Transverse colon (tissue), 4 donors: ENCODE measurements at regions not wholly inside any gene's neighbourhood (a gene's known extent, or its start where the extent isn't known, plus 50 kb on each side); places are given as distances from the start of the nearest gene placed in this dataset.

ENCODE experiments used
- DNase-seq: peaks from one replicate; pipeline ENCODE4 v3.0.0-alpha.2; 2019
- H3K27ac ChIP-seq, 4 donors: fragments of 200-600 bp; sonication (generic); 2 replicates each; pipeline ENCODE4 v1.5.1; 2016 to 2018; ENCODE audit warnings: inconsistent platforms in 4 of 4
- H3K27me3 ChIP-seq: fragments of 200-600 bp; sonication (generic); 2 replicates; pipeline ENCODE4 v1.5.1; 2017; ENCODE audit warnings: inconsistent platforms
- H3K36me3 ChIP-seq, 4 donors: fragments of 200-600 bp; sonication (generic); 2 replicates each; pipeline ENCODE4 v1.5.1; 2017 to 2019; ENCODE audit warnings: inconsistent platforms in 4 of 4
- H3K4me1 ChIP-seq, 4 donors: fragments of 200-600 bp; sonication (generic); 2 replicates each; pipeline ENCODE4 v1.5.1; 2017 to 2020; ENCODE audit warnings: inconsistent platforms in 4 of 4
- H3K4me3 ChIP-seq, 4 donors: fragments of 200-600 bp; sonication (generic); 1 replicate in 1 of 4; 2 replicates in 3 of 4; pipeline versions ENCODE4 v1.5.1 to v1.6.1; 2017 to 2019; ENCODE audit warnings: inconsistent platforms in 4 of 4
- H3K9me3 ChIP-seq, 2 donors: fragments of 200-600 bp; sonication (generic); 2 replicates each; pipeline ENCODE4 v1.5.1; 2017 to 2019; ENCODE audit warnings: inconsistent platforms in 2 of 2
- EP300 ChIP-seq: sonication (generic); formaldehyde crosslinking; IDR thresholded peaks from one replicate; pipeline ENCODE4 v1.6.1; 2017; ENCODE audit warnings: antibody characterized with exemption, low read depth
- POLR2A ChIP-seq: fragments of 450-650 bp; IDR thresholded peaks from one replicate; pipeline ENCODE4 v1.6.1; 2016; ENCODE audit warnings: antibody characterized with exemption, mild to moderate bottlenecking, moderate library complexity
- POLR2AphosphoS5 ChIP-seq, 3 donors: sonication (generic); formaldehyde crosslinking; IDR thresholded peaks; one replicate each; pipeline ENCODE4 v1.6.1; 2016; ENCODE audit warnings: antibody characterized with exemption in 3 of 3
- WGBS, 2 donors: methylation state at CpG; one replicate each; pipeline ENCODE4 v1.1.5; 2018; ENCODE audit warnings: low coverage in 1 of 2; 5-methylcytosine and 5-hydroxymethylcytosine counted together
- in situ Hi-C, 4 donors: fragments of 200-750 bp; cut with MboI; loops; one replicate each; pipeline versions ENCODE4 v1.15.0 to v1.15.1; 2017; ENCODE audit warnings: low sequenced_read_pairs in 3 of 4, low pct_ligation_motif_present in 1 of 4, low pct_unique_long_range_greater_than_20kb in 1 of 4
- intact Hi-C: fragments of 100-400 bp; cut with DNase I; formaldehyde crosslinking; loops from one replicate; pipeline ENCODE4 v1.15.1; 2023; ENCODE audit warnings: low total_unique reads
- TF ChIP-seq, protein P1 (sequence below), 5 experiments: fragments of 200-600 bp in 3 of 5; fragments of 450-650 bp in 2 of 5; sonication (generic) in 3 of 5; IDR thresholded peaks; 1 replicate in 2 of 5; 2 replicates in 3 of 5; pipeline ENCODE4 v1.5.1; 2016 to 2017; ENCODE audit warnings: antibody characterized with exemption in 5 of 5, inconsistent platforms in 3 of 5, mild to moderate bottlenecking in 2 of 5, moderate library complexity in 1 of 5

DNA sequence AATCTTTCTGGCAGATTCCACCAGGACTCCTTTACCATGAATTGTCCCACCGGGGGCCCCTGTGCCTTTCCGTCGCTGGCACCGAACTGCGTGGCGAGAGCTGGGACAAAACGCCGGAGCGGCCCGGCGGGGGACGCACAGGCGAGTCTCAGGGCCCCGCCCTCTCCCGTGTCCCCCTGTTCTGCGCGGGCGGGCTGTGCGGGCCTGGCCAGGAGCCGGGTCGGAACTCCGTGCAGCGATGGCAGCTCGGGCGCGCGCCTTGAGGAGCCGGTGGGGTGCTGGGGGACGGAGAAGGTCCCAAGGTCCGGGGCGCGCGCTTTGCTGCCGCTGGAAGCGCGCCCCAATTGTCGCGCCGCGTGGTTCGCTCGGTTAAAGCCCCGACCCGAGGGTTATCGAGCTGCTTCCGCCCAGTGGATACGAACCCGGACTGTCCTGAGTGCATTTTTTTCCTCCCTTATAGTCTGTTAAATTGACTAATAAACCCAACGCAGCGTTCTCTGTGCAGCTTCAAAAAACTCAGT, 125.3 kb downstream of the TMEM174 start:
- no peaks in the 10 kb centered on the region for H3K36me3 ChIP-seq
- H3K27me3 ChIP-seq: peaks cover 100% of the 10 kb centered on the region
- H3K4me1 ChIP-seq: peaks cover 14 to 27% (median 16%) of the 10 kb centered on the region in 4 donors
- no peak for DNase-seq
- no peaks in the 10 kb centered on the region for H3K9me3 ChIP-seq
- TF ChIP-seq, protein P1, sequence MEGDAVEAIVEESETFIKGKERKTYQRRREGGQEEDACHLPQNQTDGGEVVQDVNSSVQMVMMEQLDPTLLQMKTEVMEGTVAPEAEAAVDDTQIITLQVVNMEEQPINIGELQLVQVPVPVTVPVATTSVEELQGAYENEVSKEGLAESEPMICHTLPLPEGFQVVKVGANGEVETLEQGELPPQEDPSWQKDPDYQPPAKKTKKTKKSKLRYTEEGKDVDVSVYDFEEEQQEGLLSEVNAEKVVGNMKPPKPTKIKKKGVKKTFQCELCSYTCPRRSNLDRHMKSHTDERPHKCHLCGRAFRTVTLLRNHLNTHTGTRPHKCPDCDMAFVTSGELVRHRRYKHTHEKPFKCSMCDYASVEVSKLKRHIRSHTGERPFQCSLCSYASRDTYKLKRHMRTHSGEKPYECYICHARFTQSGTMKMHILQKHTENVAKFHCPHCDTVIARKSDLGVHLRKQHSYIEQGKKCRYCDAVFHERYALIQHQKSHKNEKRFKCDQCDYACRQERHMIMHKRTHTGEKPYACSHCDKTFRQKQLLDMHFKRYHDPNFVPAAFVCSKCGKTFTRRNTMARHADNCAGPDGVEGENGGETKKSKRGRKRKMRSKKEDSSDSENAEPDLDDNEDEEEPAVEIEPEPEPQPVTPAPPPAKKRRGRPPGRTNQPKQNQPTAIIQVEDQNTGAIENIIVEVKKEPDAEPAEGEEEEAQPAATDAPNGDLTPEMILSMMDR (IDR thresholded peaks at IDR 0.05): no peak
- no peak for TF ChIP-seq EP300
- TF ChIP-seq POLR2A: no peak
- no peak for TF ChIP-seq POLR2AphosphoS5 (IDR thresholded peaks at IDR 0.05)
- peak overlapping the region in 1 of 4 donors; percentile 9 for H3K4me3 ChIP-seq
- 0 to 25% methylated on average over 2 to 39 of the region's 50 CpGs for WGBS, 2 donors
- intact Hi-C loops (no loop called here), in situ Hi-C loops (no loop called here)
- no peak overlapping the region for H3K27ac ChIP-seq

DNA sequence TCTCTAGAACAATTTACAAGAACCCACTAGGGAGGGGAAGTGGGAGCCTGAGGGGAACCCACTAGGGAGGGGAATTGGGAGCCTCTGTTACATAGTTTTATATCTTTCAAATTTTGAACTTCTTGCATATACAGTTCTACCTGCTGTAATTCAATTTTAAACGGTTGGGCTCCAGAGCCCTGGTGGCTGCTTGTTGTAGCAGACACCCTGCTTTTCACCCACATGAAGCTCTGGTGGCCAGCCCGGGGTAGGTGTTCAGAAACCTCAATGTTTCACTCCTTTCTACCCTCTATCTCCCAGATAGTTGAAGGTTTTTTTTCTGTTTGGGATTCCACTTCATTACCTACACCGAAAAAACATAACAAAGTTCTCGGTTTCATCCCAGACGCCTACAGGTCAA, 124.4 kb downstream of the TMEM174 start:
- peaks cover 11 to 23% (median 12%) of the 10 kb centered on the region in 4 donors for H3K4me1 ChIP-seq
- intact Hi-C loops (no loop called here), in situ Hi-C loops (no loop called here)
- no peak overlapping the region for H3K4me3 ChIP-seq
- no peak for DNase-seq
- no peak for TF ChIP-seq EP300
- TF ChIP-seq POLR2AphosphoS5 (IDR thresholded peaks at IDR 0.05): no peak
- TF ChIP-seq, protein P1 (IDR thresholded peaks at IDR 0.05): no peak
- no peak for TF ChIP-seq POLR2A
- H3K27ac ChIP-seq: no peak overlapping the region
- H3K9me3 ChIP-seq: no peaks in the 10 kb centered on the region
- 10 to 42% methylated on average over 3 to 5 of the region's 5 CpGs for WGBS, 2 donors
- no peaks in the 10 kb centered on the region for H3K36me3 ChIP-seq
- H3K27me3 ChIP-seq: peaks cover 99% of the 10 kb centered on the region

- Histone ChIP-seq H3K27ac (no peak overlapping the region), H3K9me3 (no peaks in the 10 kb centered on the region), H3K4me3 (no peak overlapping the region), H3K36me3 (no peaks in the 10 kb centered on the region), H3K4me1 (peaks cover 11 to 23% (median 12%) of the 10 kb centered on the region in 4 donors), H3K27me3 (peaks cover 99% of the 10 kb centered on the region)
- DNase-seq: no peak
- no peak for TF ChIP-seq POLR2AphosphoS5 (IDR thresholded peaks at IDR 0.05)
- TF ChIP-seq POLR2A: no peak
- TF ChIP-seq EP300: no peak
- TF ChIP-seq, protein P1 (IDR thresholded peaks at IDR 0.05): no peak
- in situ Hi-C loops: no loop called here
- intact Hi-C loops: no loop called here
- WGBS, 2 donors: 47 to 50% methylated on average over 1 to 4 of the region's 4 CpGs
Observed at GRCh38 chr5:73296772-73297171, 123.8 kb downstream of the TMEM174 start.

GRCh38 chr5:73295921-73296320, 122.9 kb downstream of the TMEM174 start:
- DNase-seq: no peak
- Histone ChIP-seq H3K27me3 (peaks cover 99% of the 10 kb centered on the region), H3K9me3 (no peaks in the 10 kb centered on the region), H3K4me3 (no peak overlapping the region), H3K27ac (no peak overlapping the region), H3K4me1 (peaks cover 11 to 21% (median 12%) of the 10 kb centered on the region in 4 donors), H3K36me3 (no peaks in the 10 kb centered on the region)
- WGBS, 2 donors: 35 to 42% methylated on average over 4 of the region's 4 CpGs
- intact Hi-C loops (no loop called here), in situ Hi-C loops (no loop called here)
- TF ChIP-seq EP300 (no peak), POLR2AphosphoS5 (IDR thresholded peaks at IDR 0.05) (no peak), POLR2A (no peak)
- TF ChIP-seq, protein P1 (IDR thresholded peaks at IDR 0.05): no peak
